ENCODE measurements at regions not wholly inside any gene's neighbourhood (a gene's known extent, or its start where the extent isn't known, plus 50 kb on each side); places are given as distances from the start of the nearest gene placed in this dataset.

GRCh38 chr3:56885453-56885852 is 83.7 kb upstream of the ARHGEF3 start:
- Histone ChIP-seq H3K4me3 (replicated peaks; ENCODE audit: low read depth, low read length) (no peak overlapping the region), H3K36me3 (ENCODE audit: control insufficient read depth, insufficient read depth, low read length) (no peaks in the 10 kb centered on the region), H3K27me3 (replicated peaks; ENCODE audit: control insufficient read depth, insufficient read depth, low read length) (no peaks in the 10 kb centered on the region)
- TF ChIP-seq, protein P1, sequence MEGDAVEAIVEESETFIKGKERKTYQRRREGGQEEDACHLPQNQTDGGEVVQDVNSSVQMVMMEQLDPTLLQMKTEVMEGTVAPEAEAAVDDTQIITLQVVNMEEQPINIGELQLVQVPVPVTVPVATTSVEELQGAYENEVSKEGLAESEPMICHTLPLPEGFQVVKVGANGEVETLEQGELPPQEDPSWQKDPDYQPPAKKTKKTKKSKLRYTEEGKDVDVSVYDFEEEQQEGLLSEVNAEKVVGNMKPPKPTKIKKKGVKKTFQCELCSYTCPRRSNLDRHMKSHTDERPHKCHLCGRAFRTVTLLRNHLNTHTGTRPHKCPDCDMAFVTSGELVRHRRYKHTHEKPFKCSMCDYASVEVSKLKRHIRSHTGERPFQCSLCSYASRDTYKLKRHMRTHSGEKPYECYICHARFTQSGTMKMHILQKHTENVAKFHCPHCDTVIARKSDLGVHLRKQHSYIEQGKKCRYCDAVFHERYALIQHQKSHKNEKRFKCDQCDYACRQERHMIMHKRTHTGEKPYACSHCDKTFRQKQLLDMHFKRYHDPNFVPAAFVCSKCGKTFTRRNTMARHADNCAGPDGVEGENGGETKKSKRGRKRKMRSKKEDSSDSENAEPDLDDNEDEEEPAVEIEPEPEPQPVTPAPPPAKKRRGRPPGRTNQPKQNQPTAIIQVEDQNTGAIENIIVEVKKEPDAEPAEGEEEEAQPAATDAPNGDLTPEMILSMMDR (IDR thresholded peaks at IDR 0.05; ENCODE audit: insufficient read depth, low read length, poor library complexity, severe bottlenecking), result no peak
- DNase-seq (ENCODE audit: extremely low read depth, insufficient read length), result no peak

DNA sequence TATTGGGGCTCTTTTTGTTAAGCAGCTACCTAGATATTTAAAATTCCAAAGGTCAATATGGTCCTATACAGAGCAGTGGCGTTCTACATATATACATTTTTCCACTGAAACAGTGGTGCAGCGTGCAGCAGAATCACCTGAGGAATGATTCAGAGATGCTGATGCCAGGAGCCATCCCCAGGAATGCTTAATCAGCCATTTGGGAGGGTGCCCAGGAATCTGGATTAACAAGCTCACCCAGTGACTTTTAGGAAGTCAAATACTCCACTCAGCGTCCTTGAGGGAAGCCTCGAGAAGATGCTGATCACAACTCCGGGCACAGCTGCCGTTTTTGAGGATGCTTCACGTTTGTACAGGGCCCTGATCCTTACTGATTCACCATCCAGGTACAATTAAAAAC is 82.6 kb upstream of the ARHGEF3 start:
- TF ChIP-seq, protein P1 (IDR thresholded peaks at IDR 0.05; ENCODE audit: insufficient read depth, low read length, poor library complexity, severe bottlenecking), result no peak
- DNase-seq (ENCODE audit: extremely low read depth, insufficient read length), result no peak
- no peaks in the 10 kb centered on the region for H3K36me3 ChIP-seq (ENCODE audit: control insufficient read depth, insufficient read depth, low read length)
- no peaks in the 10 kb centered on the region for H3K27me3 ChIP-seq (replicated peaks; ENCODE audit: control insufficient read depth, insufficient read depth, low read length)
- no peak overlapping the region for H3K4me3 ChIP-seq (replicated peaks; ENCODE audit: low read depth, low read length)

- TF ChIP-seq, protein P1 (IDR thresholded peaks at IDR 0.05; ENCODE audit: insufficient read depth, low read length, poor library complexity, severe bottlenecking), result no peak
- Histone ChIP-seq H3K36me3 (ENCODE audit: control insufficient read depth, insufficient read depth, low read length) (no peaks in the 10 kb centered on the region), H3K27me3 (replicated peaks; ENCODE audit: control insufficient read depth, insufficient read depth, low read length) (no peaks in the 10 kb centered on the region), H3K4me3 (replicated peaks; ENCODE audit: low read depth, low read length) (no peak overlapping the region)
- DNase-seq (ENCODE audit: extremely low read depth, insufficient read length), result no peak
These were observed 82.1 kb upstream of the ARHGEF3 start for GRCh38 chr3:56883828-56884227.

- TF ChIP-seq, protein P1 (IDR thresholded peaks at IDR 0.05; ENCODE audit: insufficient read depth, low read length, poor library complexity, severe bottlenecking), result no peak
- DNase-seq (ENCODE audit: extremely low read depth, insufficient read length), result no peak
- Histone ChIP-seq H3K27me3 (replicated peaks; ENCODE audit: control insufficient read depth, insufficient read depth, low read length) (no peaks in the 10 kb centered on the region), H3K4me3 (replicated peaks; ENCODE audit: low read depth, low read length) (no peak overlapping the region), H3K36me3 (ENCODE audit: control insufficient read depth, insufficient read depth, low read length) (no peaks in the 10 kb centered on the region)
These were observed 81.1 kb upstream of the ARHGEF3 start for GRCh38 chr3:56882896-56883295.

DNA sequence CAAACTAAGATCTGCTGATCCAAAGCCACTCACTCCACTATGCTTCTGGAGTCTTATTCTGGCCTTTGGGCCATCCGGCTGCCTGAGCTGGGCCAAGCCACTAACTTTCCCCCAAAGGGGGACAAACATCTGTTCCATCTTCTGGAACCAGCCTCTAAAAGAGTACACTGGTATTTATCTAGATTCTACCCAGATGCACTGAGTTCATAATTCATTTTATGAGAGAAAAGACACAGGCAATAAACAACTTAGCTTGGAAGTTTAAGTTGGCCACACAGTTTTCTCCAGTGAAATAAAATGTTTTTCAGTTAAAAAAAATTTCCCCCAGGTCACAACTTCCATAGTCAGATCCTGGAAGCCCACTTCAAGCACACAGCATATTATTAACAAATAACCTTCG is 80.1 kb upstream of the ARHGEF3 start:
- Histone ChIP-seq H3K4me3 (replicated peaks; ENCODE audit: low read depth, low read length) (no peak overlapping the region), H3K36me3 (ENCODE audit: control insufficient read depth, insufficient read depth, low read length) (no peaks in the 10 kb centered on the region), H3K27me3 (replicated peaks; ENCODE audit: control insufficient read depth, insufficient read depth, low read length) (no peaks in the 10 kb centered on the region)
- DNase-seq (ENCODE audit: extremely low read depth, insufficient read length), result no peak
- TF ChIP-seq, protein P1 (IDR thresholded peaks at IDR 0.05; ENCODE audit: insufficient read depth, low read length, poor library complexity, severe bottlenecking), result no peak
